Stimulated activated CD8-positive, alpha-beta memory T cell treated with anti-CD3 and anti-CD28 coated beads, Interleukin-12 subunit alpha, Interleukin-12 subunit beta, amount 100 ng/mL, for 4 hours (primary cell): ENCODE measurements at regions not wholly inside any gene's neighbourhood (a gene's known extent, or its start where the extent isn't known, plus 50 kb on each side); places are given as distances from the start of the nearest gene placed in this dataset.
"Not testable (repeated sequence)": the region's sequence is repeated elsewhere in the genome, so short reads cannot be mapped to it uniquely, and the experiment has no call there.

Experiments
- DNase-seq: peaks from one replicate; pipeline ENCODE4 v3.0.0-alpha.2; 2020; ENCODE audit warnings: low read depth

GRCh38 chr2:87431051-87431450, 316.8 kb upstream of the PLGLB2 start:
- DNase-seq, result not testable (repeated sequence)

- not testable (repeated sequence) for DNase-seq
Measured at GRCh38 chr2:87432711-87433453, 315.0 kb upstream of the PLGLB2 start.

DNA sequence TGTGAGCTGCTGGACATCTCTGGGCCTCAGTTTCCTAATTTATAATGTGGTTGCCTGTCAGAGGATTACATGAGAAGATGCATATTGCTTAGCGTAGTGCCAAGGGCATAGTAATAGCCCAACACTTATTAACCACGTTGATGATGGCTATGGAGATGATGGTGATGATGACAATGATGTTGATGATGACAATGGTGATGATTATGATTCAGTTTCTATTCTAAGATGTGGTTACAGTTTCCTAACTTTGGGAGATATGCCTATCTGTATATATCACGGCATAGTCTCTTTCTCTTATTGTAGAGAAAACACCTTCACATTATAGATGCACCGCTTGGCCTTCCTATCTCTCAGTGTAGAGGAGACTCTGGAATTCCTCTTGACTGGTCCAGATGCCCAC, 311.9 kb upstream of the PLGLB2 start:
- DNase-seq, result not testable (repeated sequence)

DNA sequence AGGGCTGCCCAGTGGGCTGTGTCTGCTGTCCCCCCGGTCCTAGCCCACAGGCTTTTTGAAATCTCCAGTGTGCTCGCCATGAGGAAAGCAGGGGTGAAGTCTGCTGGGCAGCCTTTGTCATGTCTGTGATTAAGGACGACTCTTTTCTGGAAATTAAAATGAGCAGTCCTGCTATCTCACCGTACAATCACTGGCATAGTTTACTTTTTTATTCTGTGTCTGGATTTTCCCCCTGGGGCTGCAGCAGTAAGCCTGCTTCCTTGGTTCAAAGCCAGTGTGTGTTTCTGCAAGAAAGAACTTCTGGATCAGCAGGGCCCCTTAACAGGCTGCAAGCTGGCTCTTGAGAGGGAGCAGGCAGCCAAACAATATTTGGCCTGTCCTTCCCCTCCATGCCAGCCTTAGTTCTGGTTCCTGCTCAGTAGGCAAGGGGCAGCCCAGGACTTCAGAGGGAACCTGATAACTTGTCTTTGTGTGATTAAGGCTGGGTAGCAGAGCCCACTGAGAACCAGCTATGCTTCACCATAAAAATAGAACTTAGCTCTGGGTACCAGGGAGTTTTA, 310.1 kb upstream of the PLGLB2 start:
- DNase-seq, result not testable (repeated sequence)

GRCh38 chr2:87438780-87439454, 309.0 kb upstream of the PLGLB2 start:
- not testable (repeated sequence) for DNase-seq

DNA sequence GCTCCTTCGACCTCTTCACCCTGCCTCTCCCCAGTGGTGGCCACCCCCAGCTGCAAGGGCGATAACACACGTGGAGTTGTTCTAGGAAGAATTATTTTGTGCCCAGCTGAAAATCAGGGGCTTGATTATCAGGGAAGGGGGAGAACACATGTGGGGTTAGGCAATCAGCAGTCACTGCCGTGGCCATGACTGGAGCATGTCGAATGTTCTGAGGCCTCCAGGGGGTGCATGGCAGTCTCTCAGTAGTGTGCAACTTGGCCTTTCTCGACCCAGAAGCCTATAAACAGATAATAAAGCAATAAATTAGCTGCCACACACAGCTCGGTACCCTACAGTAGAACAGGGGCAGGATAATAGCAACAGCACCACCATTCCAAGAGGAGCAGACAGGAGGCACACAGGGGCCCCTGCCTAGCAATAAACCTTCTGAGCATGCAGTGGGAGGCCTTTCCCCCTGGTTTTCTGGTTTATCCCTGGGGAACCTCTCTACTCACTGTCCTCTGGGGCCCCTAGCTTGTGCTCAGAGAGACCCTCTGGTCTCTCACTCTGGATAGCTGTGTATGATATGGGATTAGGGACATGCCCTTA, 308.2 kb upstream of the PLGLB2 start:
- DNase-seq, result not testable (repeated sequence)

DNA sequence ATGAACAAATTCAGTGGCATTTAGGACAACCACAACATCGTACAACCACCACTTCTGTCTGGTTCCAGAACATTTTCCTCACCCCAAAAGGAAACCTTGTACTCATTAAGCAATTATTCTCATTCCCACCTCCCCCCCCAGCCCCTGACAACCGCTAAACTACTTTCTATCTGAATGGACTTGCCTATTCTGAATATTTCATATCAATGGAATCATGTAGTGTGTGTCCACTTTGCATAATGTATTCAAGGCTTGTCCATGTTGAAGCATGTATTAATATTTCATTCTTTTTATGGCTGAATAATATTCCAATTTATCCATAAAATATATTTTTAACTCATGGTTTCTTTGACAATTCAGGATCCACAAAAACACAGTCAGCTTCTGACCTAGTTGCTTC, 307.2 kb upstream of the PLGLB2 start:
- not testable (repeated sequence) for DNase-seq

GRCh38 chr2:87441375-87441774, 306.5 kb upstream of the PLGLB2 start:
- not testable (repeated sequence) for DNase-seq

- DNase-seq, result not testable (repeated sequence)
Measured at GRCh38 chr2:87442983-87443577, 304.8 kb upstream of the PLGLB2 start.

DNA sequence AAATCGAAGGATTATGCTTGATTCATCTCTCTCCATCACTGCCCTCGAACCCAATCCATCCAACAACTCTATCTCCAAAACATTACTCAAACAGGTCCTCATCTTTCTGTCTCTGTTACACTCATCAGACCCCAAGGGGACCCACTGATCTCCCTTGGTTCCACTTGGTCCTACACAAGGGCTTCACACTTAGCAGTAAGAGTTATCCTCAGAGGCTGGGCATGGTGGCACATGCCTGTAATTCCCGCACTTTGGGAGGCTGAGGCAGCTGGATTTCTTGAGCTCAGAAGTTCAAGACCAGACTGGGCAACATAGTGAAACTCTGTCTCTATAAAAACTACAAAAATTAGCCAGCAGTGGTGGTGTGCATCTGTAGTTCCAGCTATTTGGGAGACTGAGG, 302.9 kb upstream of the PLGLB2 start:
- DNase-seq, result not testable (repeated sequence)

DNA sequence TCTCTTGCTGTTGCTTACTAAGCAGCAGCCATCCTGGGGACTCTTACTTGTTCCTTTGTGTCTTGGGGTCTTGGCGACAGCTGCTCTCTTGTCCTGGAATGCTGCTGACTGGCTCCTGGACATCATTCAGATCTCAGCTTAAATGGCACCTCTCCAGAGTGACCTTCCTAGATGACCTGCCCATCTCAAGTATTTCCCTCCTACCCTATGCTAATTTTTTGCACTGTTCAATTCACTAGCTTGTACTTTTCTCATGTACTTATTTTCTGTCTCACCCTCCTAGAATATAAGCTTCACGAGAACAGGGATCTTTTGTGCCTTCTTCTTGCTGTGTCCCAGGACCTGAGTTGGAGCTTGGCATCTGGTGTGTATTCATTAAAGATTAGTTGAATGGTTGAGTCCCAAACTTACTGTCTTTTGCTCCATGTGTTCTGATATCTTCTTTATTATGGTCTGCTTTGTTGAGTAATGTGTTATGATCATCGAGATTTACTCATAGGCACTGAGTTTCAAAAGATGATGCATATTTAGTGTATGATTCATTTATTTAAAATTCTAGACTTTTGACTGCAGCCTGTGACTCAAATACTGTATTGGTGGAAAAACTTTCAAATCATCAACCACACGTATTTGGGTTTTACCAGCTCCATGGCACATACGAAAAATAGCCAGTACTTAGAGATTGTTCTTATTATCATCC, 302.1 kb upstream of the PLGLB2 start:
- not testable (repeated sequence) for DNase-seq

DNA sequence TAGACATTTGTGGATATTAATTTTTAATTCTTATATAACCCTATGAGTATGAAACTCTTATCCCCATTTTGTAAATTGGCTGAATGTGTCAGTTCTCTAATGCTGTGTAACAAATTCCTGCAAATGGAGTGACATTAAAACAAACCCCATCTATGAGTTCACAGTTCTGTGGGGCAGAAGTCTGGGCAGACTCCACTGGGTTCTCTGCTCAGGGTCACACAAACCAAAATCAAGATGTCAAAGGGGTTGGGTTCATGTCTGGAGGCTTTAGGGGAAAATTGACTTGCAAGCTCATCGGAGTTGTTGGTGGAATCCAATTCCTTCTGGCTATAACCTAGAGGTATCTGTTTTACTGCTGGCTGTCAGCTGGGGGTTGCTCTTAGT, 301.6 kb upstream of the PLGLB2 start:
- DNase-seq, result not testable (repeated sequence)

DNA sequence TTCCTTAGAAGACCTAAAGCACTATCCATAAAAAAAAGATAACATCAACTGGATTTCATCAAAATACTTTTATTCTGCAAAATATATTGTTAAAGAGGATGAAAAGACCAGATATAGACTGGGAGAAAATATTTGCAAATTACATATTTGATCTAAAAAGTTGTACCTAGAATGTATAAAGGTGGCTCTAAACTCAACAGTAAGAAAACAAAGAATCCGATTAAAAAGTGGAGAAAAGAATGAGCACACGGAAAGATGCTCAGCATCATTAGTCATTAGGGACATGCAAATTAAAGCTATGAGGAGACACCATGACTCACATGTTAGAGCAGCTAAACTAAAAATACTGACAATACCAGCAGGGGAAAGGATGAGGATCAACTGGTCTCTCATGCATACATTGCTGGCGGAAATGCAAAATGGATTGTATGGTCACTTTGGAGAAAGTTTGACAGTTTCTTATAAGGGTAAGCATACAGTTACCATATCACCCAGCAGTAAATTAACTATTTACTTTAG, 298.4 kb upstream of the PLGLB2 start:
- DNase-seq, result not testable (repeated sequence)

GRCh38 chr2:87452193-87452592, 295.7 kb upstream of the PLGLB2 start:
- not testable (repeated sequence) for DNase-seq

- not testable (repeated sequence) for DNase-seq
Measured at GRCh38 chr2:87452861-87453260, 295.0 kb upstream of the PLGLB2 start.

DNA sequence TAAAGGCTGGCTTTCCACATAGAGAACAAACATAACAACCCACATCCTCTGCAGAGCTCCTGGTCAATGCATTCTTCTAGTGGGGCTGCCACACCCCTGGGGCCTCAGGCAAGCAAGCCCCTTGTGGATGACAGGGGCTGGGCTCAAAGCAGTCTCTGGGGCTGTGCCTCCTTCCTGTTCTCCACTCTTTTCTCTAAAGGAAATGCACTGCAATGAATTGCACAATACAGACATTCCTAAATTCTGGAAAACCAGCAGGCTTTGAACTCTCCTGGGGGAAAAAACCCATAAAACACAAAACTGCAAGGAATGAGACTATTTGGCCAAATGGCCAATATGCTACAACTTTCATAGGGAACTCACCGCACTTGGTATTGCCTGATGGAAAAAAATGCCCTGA, 293.9 kb upstream of the PLGLB2 start:
- not testable (repeated sequence) for DNase-seq

- not testable (repeated sequence) for DNase-seq
Measured at GRCh38 chr2:87454421-87454820, 293.5 kb upstream of the PLGLB2 start.

DNA sequence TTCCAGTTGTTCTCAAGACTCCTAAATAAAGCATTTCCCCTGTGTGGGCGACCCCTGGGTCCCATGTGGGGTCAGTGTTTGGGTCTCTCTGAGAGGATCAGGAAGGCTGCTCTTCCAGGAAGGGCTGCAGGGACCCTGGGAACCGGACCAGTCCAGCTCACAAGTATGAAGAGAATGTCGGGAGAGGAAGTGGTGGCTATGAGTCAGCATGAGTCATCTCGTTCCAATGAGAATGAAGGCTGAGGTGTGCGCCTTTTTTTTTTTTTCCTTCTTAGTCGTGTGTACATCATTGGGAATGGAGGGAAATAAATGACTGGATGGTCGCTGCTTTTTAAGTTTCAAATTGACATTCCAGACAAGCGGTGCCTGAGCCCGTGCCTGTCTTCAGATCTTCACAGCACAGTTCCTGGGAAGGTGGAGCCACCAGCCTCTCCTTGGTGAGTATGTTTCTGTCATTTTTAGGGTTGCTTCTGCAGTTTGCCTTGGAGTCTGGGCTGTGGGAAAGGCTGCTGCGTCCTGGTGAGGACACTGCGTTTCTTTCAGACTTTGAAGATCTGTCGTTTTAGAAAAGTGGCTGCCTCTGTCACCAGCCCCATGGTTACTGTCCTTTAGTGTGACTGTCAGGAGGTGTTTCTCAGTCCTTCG, 292.6 kb upstream of the PLGLB2 start:
- not testable (repeated sequence) for DNase-seq

- DNase-seq, result not testable (repeated sequence)
Measured at GRCh38 chr2:87455854-87456249, 292.0 kb upstream of the PLGLB2 start.

DNA sequence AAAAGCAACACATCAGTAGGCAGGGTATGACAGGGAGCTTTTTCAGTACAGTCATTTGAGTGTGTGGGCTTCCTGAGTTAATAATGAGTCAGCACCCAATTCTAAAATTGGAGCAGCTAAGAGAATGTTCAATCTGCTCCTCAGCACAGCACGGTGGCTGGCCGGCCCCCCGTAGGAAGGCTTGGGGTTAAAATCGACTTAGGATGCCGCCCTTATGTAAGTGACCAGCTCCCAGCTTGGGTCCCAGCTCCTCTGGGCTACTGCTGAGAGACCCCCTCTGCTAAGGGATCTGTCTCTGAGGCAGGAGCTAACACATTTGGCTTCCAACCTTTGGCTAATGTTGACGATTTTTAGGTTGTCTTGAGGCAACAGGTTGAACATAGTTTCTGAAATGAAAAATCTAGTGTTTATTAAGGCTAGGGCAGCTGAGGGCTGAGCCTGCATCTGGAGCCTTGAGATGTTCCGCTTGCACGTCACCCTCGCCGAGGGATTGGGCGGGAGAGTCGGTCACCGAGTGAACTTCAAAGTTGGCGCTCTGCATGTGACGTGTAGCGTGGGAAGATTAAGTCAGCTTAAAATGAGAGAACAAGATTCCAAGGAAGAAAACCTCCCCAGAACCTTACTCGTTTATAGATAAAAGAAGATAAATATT, 291.3 kb upstream of the PLGLB2 start:
- DNase-seq, result not testable (repeated sequence)
